SK-N-SH treated with all-trans-retinoic acid at 6 μM for 48 hours (cell line): ENCODE measurements at regions not wholly inside any gene's neighbourhood (a gene's known extent, or its start where the extent isn't known, plus 50 kb on each side); places are given as distances from the start of the nearest gene placed in this dataset.

Experiments
- ATAC-seq: fragments of 200-7000 bp; cut with Tn5 transposase; 3 replicates; pipeline ENCODE4 v1.9.1; 2020; ENCODE audit warnings: mild to moderate bottlenecking, moderate library complexity
- ARNTL ChIP-seq: fragments of 450-650 bp; formaldehyde crosslinking; IDR thresholded peaks from 2 replicates; pipeline ENCODE4 v1.5.0; 2020; ENCODE audit warnings: low read depth, mild to moderate bottlenecking, moderate library complexity, borderline replicate concordance
- BACH2 ChIP-seq: fragments of 250-450 bp; sonication (Bioruptor Pico); IDR thresholded peaks from 2 replicates; pipeline ENCODE4 v1.9.0; 2021; ENCODE audit warnings: mild to moderate bottlenecking, borderline replicate concordance
- CSDC2 ChIP-seq: fragments of 250-450 bp; sonication (Bioruptor Pico); IDR thresholded peaks from 2 replicates; pipeline ENCODE4 v1.5.0; 2020; ENCODE audit warnings: mild to moderate bottlenecking, moderate library complexity
- GLIS3 ChIP-seq: fragments of 250-450 bp; sonication (Bioruptor Pico); IDR thresholded peaks from 2 replicates; pipeline ENCODE4 v1.5.0; 2020; ENCODE audit warnings: mild to moderate bottlenecking, moderate library complexity
- ISL1 ChIP-seq: fragments of 250-450 bp; sonication (Bioruptor Pico); IDR thresholded peaks from 2 replicates; pipeline ENCODE4 v2.1.2; 2022; ENCODE audit warnings: mild to moderate bottlenecking, moderate library complexity
- OSR1 ChIP-seq: fragments of 250-450 bp; sonication (Bioruptor Pico); IDR thresholded peaks from 2 replicates; pipeline ENCODE4 v1.8.0; 2022; ENCODE audit warnings: moderate library complexity, mild to moderate bottlenecking, inconsistent platforms
- PPARA ChIP-seq: fragments of 250-450 bp; sonication (Bioruptor Pico); IDR thresholded peaks from 2 replicates; pipeline ENCODE4 v1.5.0; 2020; ENCODE audit warnings: mild to moderate bottlenecking, borderline replicate concordance
- RARB ChIP-seq: fragments of 250-450 bp; sonication (Bioruptor Pico); IDR thresholded peaks from 2 replicates; pipeline ENCODE4 v1.8.0; 2021; ENCODE audit warnings: mild to moderate bottlenecking, moderate library complexity
- SNAI2 ChIP-seq: fragments of 250-450 bp; sonication (Bioruptor Pico); IDR thresholded peaks from 2 replicates; pipeline ENCODE4 v1.5.0; 2020; ENCODE audit warnings: mild to moderate bottlenecking, moderate library complexity
- TOX ChIP-seq: fragments of 250-450 bp; sonication (Bioruptor Pico); IDR thresholded peaks from 2 replicates; pipeline ENCODE4 v1.8.0; 2021; ENCODE audit warnings: mild to moderate bottlenecking, moderate library complexity, borderline replicate concordance
- ZC3H10 ChIP-seq: fragments of 250-450 bp; sonication (Bioruptor Pico); IDR thresholded peaks from 2 replicates; pipeline ENCODE4 v1.5.1; 2021; ENCODE audit warnings: mild to moderate bottlenecking, moderate library complexity
- ZFP3 ChIP-seq: fragments of 250-450 bp; sonication (Bioruptor Pico); IDR thresholded peaks from 2 replicates; pipeline ENCODE4 v1.5.0; 2020; ENCODE audit warnings: mild to moderate bottlenecking, moderate library complexity
- ZFP30 ChIP-seq: fragments of 450-650 bp; formaldehyde crosslinking; IDR thresholded peaks from 2 replicates; pipeline ENCODE4 v1.5.0; 2022; ENCODE audit warnings: mild to moderate bottlenecking, moderate library complexity
- ZNF565 ChIP-seq: fragments of 450-650 bp; formaldehyde crosslinking; conservative IDR thresholded peaks from 2 replicates; pipeline ENCODE4 v1.5.0; 2020; ENCODE audit warnings: low read depth, mild to moderate bottlenecking, moderate library complexity
- ZNF70 ChIP-seq: fragments of 450-650 bp; formaldehyde crosslinking; IDR thresholded peaks from 2 replicates; pipeline ENCODE4 v1.5.0; 2020; ENCODE audit warnings: mild to moderate bottlenecking, moderate library complexity
- ZNF8 ChIP-seq: fragments of 450-650 bp; formaldehyde crosslinking; IDR thresholded peaks from 2 replicates; pipeline ENCODE4 v1.5.0; 2020; ENCODE audit warnings: mild to moderate bottlenecking, moderate library complexity
- TF ChIP-seq, protein P1 (sequence below): fragments of 250-450 bp; sonication (Bioruptor Pico); IDR thresholded peaks from 2 replicates; pipeline ENCODE4 v1.8.0; 2020; ENCODE audit warnings: mild to moderate bottlenecking, moderate library complexity, borderline replicate concordance
- TF ChIP-seq, protein P2 (sequence below): fragments of 250-450 bp; sonication (Bioruptor Pico); IDR thresholded peaks from 2 replicates; pipeline ENCODE4 v1.5.0; 2020; ENCODE audit warnings: mild to moderate bottlenecking, moderate library complexity
- TF ChIP-seq, protein P3 (sequence below): fragments of 250-450 bp; sonication (Bioruptor Pico); IDR thresholded peaks from 2 replicates; pipeline ENCODE4 v1.8.0; 2021; ENCODE audit warnings: low read depth, mild to moderate bottlenecking, moderate library complexity, borderline replicate concordance

DNA sequence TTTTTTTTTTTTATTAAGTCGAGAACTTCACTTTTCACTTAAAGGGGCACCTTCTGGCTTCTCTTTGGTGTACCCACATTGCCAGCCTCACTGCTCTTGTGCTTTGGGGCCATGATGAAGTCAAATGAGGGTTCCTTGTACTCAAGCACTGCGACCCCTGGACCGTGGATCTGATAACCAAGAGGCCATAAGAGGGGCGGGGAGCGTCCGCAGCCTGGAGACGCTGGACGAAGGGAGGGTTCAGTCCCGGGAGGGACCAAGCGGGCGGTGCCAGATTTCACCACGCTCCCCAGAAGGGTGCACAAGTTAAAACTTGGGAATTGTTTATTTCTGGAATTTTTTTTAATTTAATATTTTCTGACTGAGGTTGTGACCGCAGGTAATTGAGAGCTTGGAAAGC, 53.3 kb upstream of the SOX1 start:
- no peak for ATAC-seq
- TF ChIP-seq ZFP3 (no peak), TOX (CRISPR knock-in tag) (no peak), ZNF8 (CRISPR knock-in tag) (no peak), PPARA (CRISPR knock-in tag) (no peak), ISL1 (CRISPR knock-in tag) (no peak), ZFP30 (no peak), SNAI2 (CRISPR knock-in tag) (no peak), ZC3H10 (CRISPR knock-in tag) (no peak), BACH2 (CRISPR knock-in tag) (no peak), OSR1 (CRISPR knock-in tag) (no peak), ZNF565 (CRISPR knock-in tag) (no peak), ZNF70 (CRISPR knock-in tag) (no peak), ARNTL (CRISPR knock-in tag) (no peak), GLIS3 (CRISPR knock-in tag) (no peak), RARB (CRISPR knock-in tag) (no peak)
- TF ChIP-seq, protein P1, sequence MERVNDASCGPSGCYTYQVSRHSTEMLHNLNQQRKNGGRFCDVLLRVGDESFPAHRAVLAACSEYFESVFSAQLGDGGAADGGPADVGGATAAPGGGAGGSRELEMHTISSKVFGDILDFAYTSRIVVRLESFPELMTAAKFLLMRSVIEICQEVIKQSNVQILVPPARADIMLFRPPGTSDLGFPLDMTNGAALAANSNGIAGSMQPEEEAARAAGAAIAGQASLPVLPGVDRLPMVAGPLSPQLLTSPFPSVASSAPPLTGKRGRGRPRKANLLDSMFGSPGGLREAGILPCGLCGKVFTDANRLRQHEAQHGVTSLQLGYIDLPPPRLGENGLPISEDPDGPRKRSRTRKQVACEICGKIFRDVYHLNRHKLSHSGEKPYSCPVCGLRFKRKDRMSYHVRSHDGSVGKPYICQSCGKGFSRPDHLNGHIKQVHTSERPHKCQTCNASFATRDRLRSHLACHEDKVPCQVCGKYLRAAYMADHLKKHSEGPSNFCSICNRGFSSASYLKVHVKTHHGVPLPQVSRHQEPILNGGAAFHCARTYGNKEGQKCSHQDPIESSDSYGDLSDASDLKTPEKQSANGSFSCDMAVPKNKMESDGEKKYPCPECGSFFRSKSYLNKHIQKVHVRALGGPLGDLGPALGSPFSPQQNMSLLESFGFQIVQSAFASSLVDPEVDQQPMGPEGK (CRISPR knock-in tag), result no peak
- TF ChIP-seq, protein P2, sequence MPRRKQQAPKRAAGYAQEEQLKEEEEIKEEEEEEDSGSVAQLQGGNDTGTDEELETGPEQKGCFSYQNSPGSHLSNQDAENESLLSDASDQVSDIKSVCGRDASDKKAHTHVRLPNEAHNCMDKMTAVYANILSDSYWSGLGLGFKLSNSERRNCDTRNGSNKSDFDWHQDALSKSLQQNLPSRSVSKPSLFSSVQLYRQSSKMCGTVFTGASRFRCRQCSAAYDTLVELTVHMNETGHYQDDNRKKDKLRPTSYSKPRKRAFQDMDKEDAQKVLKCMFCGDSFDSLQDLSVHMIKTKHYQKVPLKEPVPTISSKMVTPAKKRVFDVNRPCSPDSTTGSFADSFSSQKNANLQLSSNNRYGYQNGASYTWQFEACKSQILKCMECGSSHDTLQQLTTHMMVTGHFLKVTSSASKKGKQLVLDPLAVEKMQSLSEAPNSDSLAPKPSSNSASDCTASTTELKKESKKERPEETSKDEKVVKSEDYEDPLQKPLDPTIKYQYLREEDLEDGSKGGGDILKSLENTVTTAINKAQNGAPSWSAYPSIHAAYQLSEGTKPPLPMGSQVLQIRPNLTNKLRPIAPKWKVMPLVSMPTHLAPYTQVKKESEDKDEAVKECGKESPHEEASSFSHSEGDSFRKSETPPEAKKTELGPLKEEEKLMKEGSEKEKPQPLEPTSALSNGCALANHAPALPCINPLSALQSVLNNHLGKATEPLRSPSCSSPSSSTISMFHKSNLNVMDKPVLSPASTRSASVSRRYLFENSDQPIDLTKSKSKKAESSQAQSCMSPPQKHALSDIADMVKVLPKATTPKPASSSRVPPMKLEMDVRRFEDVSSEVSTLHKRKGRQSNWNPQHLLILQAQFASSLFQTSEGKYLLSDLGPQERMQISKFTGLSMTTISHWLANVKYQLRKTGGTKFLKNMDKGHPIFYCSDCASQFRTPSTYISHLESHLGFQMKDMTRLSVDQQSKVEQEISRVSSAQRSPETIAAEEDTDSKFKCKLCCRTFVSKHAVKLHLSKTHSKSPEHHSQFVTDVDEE, result no peak

DNA sequence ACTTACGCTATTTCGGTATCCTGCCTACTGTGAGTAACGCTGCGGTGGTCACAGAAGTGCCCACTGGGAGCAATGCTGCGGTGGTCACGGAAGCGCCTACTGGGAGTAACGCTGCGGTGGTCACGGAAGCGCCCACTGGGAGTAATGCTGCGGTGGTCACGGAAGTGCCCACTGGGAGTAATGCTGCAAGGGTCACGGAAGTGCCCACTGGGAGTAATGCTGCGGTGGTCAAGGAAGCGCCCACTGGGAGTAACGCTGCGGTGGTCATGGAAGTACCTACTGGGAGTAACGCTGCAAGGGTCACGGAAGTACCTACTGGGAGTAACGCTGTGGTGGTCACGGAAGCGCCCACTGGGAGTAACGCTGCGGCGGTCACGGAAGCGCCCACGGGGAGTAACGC, 52.1 kb upstream of the SOX1 start:
- ATAC-seq, result no peak
- TF ChIP-seq ARNTL (CRISPR knock-in tag) (no peak), GLIS3 (CRISPR knock-in tag) (no peak), ZNF565 (CRISPR knock-in tag) (no peak), OSR1 (CRISPR knock-in tag) (no peak), ZFP30 (no peak), PPARA (CRISPR knock-in tag) (no peak), ZFP3 (no peak), ZC3H10 (CRISPR knock-in tag) (no peak), CSDC2 (CRISPR knock-in tag) (no peak)
- TF ChIP-seq, protein P3, sequence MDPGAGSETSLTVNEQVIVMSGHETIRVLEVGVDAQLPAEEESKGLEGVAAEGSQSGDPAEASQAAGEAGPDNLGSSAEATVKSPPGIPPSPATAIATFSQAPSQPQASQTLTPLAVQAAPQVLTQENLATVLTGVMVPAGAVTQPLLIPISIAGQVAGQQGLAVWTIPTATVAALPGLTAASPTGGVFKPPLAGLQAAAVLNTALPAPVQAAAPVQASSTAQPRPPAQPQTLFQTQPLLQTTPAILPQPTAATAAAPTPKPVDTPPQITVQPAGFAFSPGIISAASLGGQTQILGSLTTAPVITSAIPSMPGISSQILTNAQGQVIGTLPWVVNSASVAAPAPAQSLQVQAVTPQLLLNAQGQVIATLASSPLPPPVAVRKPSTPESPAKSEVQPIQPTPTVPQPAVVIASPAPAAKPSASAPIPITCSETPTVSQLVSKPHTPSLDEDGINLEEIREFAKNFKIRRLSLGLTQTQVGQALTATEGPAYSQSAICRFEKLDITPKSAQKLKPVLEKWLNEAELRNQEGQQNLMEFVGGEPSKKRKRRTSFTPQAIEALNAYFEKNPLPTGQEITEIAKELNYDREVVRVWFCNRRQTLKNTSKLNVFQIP, result no peak
